ENCODE measurements at regions not wholly inside any gene's neighbourhood (a gene's known extent, or its start where the extent isn't known, plus 50 kb on each side); places are given as distances from the start of the nearest gene placed in this dataset.

- Histone ChIP-seq H3K27me3 (ENCODE audit: insufficient read depth, low read length) (no peaks in the 10 kb centered on the region), H4K20me1 (ENCODE audit: insufficient read depth, low read length) (no peaks in the 10 kb centered on the region), H3K27ac (ENCODE audit: low read depth, low read length, poor library complexity, severe bottlenecking) (no peak overlapping the region), H3K9me3 (ENCODE audit: low read length) (no peaks in the 10 kb centered on the region), H3K36me3 (ENCODE audit: insufficient read depth, low read length) (no peaks in the 10 kb centered on the region), H3K4me2 (ENCODE audit: low read length) (no peak overlapping the region), H3F3A (ENCODE audit: insufficient read depth, low read length) (no peaks in the 10 kb centered on the region), H3K79me2 (ENCODE audit: insufficient read depth, low read length) (no peaks in the 10 kb centered on the region), H3K9ac (ENCODE audit: low read length) (no peak overlapping the region), H2AFZ (ENCODE audit: low read length) (no peak overlapping the region), H3K4me1 (ENCODE audit: insufficient read depth, low read length, severe bottlenecking) (no peaks in the 10 kb centered on the region), H3K4me3 (ENCODE audit: low read depth, low read length, poor library complexity, severe bottlenecking) (no peak overlapping the region), H3K9me2 (ENCODE audit: low read depth, low read length) (no peaks in the 10 kb centered on the region)
- TF ChIP-seq EZH2 (IDR thresholded peaks at IDR 0.05; ENCODE audit: borderline replicate concordance, low read length) (no peak), CTCF (IDR thresholded peaks at IDR 0.05; ENCODE audit: low read length) (no peak)
These were observed 110.6 kb downstream of the BMP4 start for GRCh38 chr14:53845813-53846693.

- Histone ChIP-seq H3K36me3 (ENCODE audit: insufficient read depth, low read length) (no peaks in the 10 kb centered on the region), H3K4me2 (ENCODE audit: low read length) (no peak overlapping the region)
These were observed 113.7 kb downstream of the BMP4 start for GRCh38 chr14:53842938-53843337.

More at GRCh38 chr14:53842938-53843337, 113.7 kb downstream of the BMP4 start:
- Histone ChIP-seq H3K27ac (ENCODE audit: low read depth, low read length, poor library complexity, severe bottlenecking) (no peak overlapping the region), H3K9me2 (ENCODE audit: low read depth, low read length) (no peaks in the 10 kb centered on the region), H3F3A (ENCODE audit: insufficient read depth, low read length) (no peaks in the 10 kb centered on the region), H3K9me3 (ENCODE audit: low read length) (no peaks in the 10 kb centered on the region), H3K4me1 (ENCODE audit: insufficient read depth, low read length, severe bottlenecking) (no peaks in the 10 kb centered on the region), H3K79me2 (ENCODE audit: insufficient read depth, low read length) (no peaks in the 10 kb centered on the region), H2AFZ (ENCODE audit: low read length) (no peak overlapping the region), H3K9ac (ENCODE audit: low read length) (no peak overlapping the region), H3K4me3 (ENCODE audit: low read depth, low read length, poor library complexity, severe bottlenecking) (no peak overlapping the region), H3K27me3 (ENCODE audit: insufficient read depth, low read length) (no peaks in the 10 kb centered on the region), H4K20me1 (ENCODE audit: insufficient read depth, low read length) (no peaks in the 10 kb centered on the region)
- TF ChIP-seq EZH2 (IDR thresholded peaks at IDR 0.05; ENCODE audit: borderline replicate concordance, low read length) (no peak), CTCF (IDR thresholded peaks at IDR 0.05; ENCODE audit: low read length) (no peak)
